HUES6 (cell line): ENCODE measurements at regions not wholly inside any gene's neighbourhood (a gene's known extent, or its start where the extent isn't known, plus 50 kb on each side); places are given as distances from the start of the nearest gene placed in this dataset.

Experiments used
- H3K27ac ChIP-seq: 2 replicates; pipeline ENCODE4 v1.7.0; 2013; ENCODE audit warnings: low read depth, mild to moderate bottlenecking, low read length, inconsistent platforms
- H3K27me3 ChIP-seq: 2 replicates; pipeline ENCODE4 v1.6.1; 2013; ENCODE audit warnings: low read length; ENCODE audit not compliant: control insufficient read depth, insufficient read depth
- H3K36me3 ChIP-seq: 2 replicates; pipeline ENCODE4 v1.6.1; 2013; ENCODE audit warnings: low read length; ENCODE audit not compliant: control insufficient read depth, insufficient read depth
- H3K4me1 ChIP-seq: 2 replicates; pipeline ENCODE4 v1.6.1; 2013; ENCODE audit warnings: low read length; ENCODE audit not compliant: control insufficient read depth, insufficient read depth
- H3K4me3 ChIP-seq: 2 replicates; pipeline ENCODE4 v1.5.1; 2013; ENCODE audit warnings: low read depth, low read length
- H3K9ac ChIP-seq: one replicate; pipeline ENCODE4 v1.6.1; 2013; ENCODE audit warnings: mild to moderate bottlenecking, low read length
- H3K9me3 ChIP-seq: 2 replicates; pipeline ENCODE4 v1.6.1; 2013; ENCODE audit warnings: low read depth, low read length; ENCODE audit not compliant: control insufficient read depth, insufficient read depth

GRCh38 chr12:115023279-115024265, 339.6 kb upstream of the TBX3 start:
- Histone ChIP-seq H3K4me3 (no peak overlapping the region), H3K27me3 (no peaks in the 10 kb centered on the region), H3K4me1 (no peaks in the 10 kb centered on the region), H3K36me3 (no peaks in the 10 kb centered on the region), H3K27ac (no peak overlapping the region), H3K9me3 (peaks cover 7% of the 10 kb centered on the region), H3K9ac (no peak overlapping the region)

- Histone ChIP-seq H3K27ac (no peak overlapping the region), H3K4me3 (no peak overlapping the region), H3K4me1 (peaks cover 4% of the 10 kb centered on the region; the same call in 1 of the 2 replicates), H3K9ac (no peak overlapping the region), H3K9me3 (peaks cover 7% of the 10 kb centered on the region), H3K27me3 (no peaks in the 10 kb centered on the region), H3K36me3 (no peaks in the 10 kb centered on the region)
Measured at GRCh38 chr12:115020091-115020490, 336.1 kb upstream of the TBX3 start.

- Histone ChIP-seq H3K36me3 (no peaks in the 10 kb centered on the region), H3K27ac (no peak overlapping the region), H3K4me3 (no peak overlapping the region), H3K9me3 (peaks cover 7% of the 10 kb centered on the region), H3K27me3 (no peaks in the 10 kb centered on the region), H3K9ac (no peak overlapping the region), H3K4me1 (peaks cover 4% of the 10 kb centered on the region; the same call in 1 of the 2 replicates)
Measured at GRCh38 chr12:115017346-115017745, 333.4 kb upstream of the TBX3 start.

- Histone ChIP-seq H3K9ac (no peak overlapping the region), H3K36me3 (no peaks in the 10 kb centered on the region), H3K27me3 (peaks cover 5% of the 10 kb centered on the region; the same call in 1 of the 2 replicates), H3K9me3 (no peaks in the 10 kb centered on the region), H3K4me1 (peaks cover 4% of the 10 kb centered on the region; the same call in 1 of the 2 replicates), H3K4me3 (no peak overlapping the region), H3K27ac (no peak overlapping the region)
Measured at GRCh38 chr12:115013236-115013981, 329.4 kb upstream of the TBX3 start.

GRCh38 chr12:115012861-115013235, 328.9 kb upstream of the TBX3 start:
- Histone ChIP-seq H3K9ac (no peak overlapping the region), H3K36me3 (no peaks in the 10 kb centered on the region), H3K27me3 (peaks cover 8% of the 10 kb centered on the region; the same call in 1 of the 2 replicates), H3K9me3 (no peaks in the 10 kb centered on the region), H3K4me1 (peaks cover 4% of the 10 kb centered on the region; the same call in 1 of the 2 replicates), H3K27ac (no peak overlapping the region), H3K4me3 (no peak overlapping the region)

- Histone ChIP-seq H3K27ac (no peak overlapping the region), H3K4me3 (no peak overlapping the region), H3K9me3 (no peaks in the 10 kb centered on the region), H3K9ac (no peak overlapping the region), H3K36me3 (no peaks in the 10 kb centered on the region), H3K27me3 (peaks cover 8% of the 10 kb centered on the region; the same call in 1 of the 2 replicates), H3K4me1 (no peaks in the 10 kb centered on the region)
Measured at GRCh38 chr12:115011703-115012102, 327.7 kb upstream of the TBX3 start.

- Histone ChIP-seq H3K4me3 (no peak overlapping the region), H3K27ac (no peak overlapping the region), H3K9me3 (no peaks in the 10 kb centered on the region), H3K36me3 (no peaks in the 10 kb centered on the region), H3K4me1 (no peaks in the 10 kb centered on the region), H3K27me3 (peaks cover 8% of the 10 kb centered on the region; the same call in 1 of the 2 replicates), H3K9ac (no peak overlapping the region)
Measured at GRCh38 chr12:115010324-115010995, 326.5 kb upstream of the TBX3 start.

GRCh38 chr12:115008929-115009328, 325.0 kb upstream of the TBX3 start:
- Histone ChIP-seq H3K27me3 (peaks cover 8% of the 10 kb centered on the region; the same call in 1 of the 2 replicates), H3K27ac (no peak overlapping the region), H3K4me1 (no peaks in the 10 kb centered on the region), H3K9ac (no peak overlapping the region), H3K9me3 (no peaks in the 10 kb centered on the region), H3K36me3 (no peaks in the 10 kb centered on the region), H3K4me3 (no peak overlapping the region)

GRCh38 chr12:115004470-115005146, 320.6 kb upstream of the TBX3 start:
- H3K36me3 ChIP-seq = no peaks in the 10 kb centered on the region
- no peaks in the 10 kb centered on the region for H3K4me1 ChIP-seq
- H3K27me3 ChIP-seq = peaks cover 7% of the 10 kb centered on the region; the same call in 1 of the 2 replicates
- no peak overlapping the region for H3K4me3 ChIP-seq
- H3K9ac ChIP-seq = no peak overlapping the region
- H3K27ac ChIP-seq = no peak overlapping the region
- no peaks in the 10 kb centered on the region for H3K9me3 ChIP-seq

- no peaks in the 10 kb centered on the region for H3K9me3 ChIP-seq
Measured at GRCh38 chr12:115002434-115002833, 318.5 kb upstream of the TBX3 start.

More at GRCh38 chr12:115002434-115002833, 318.5 kb upstream of the TBX3 start:
- H3K27ac ChIP-seq = no peak overlapping the region
- no peak overlapping the region for H3K4me3 ChIP-seq
- no peaks in the 10 kb centered on the region for H3K4me1 ChIP-seq
- no peaks in the 10 kb centered on the region for H3K27me3 ChIP-seq
- H3K36me3 ChIP-seq = no peaks in the 10 kb centered on the region
- no peak overlapping the region for H3K9ac ChIP-seq
